Central memory CD8-positive, alpha-beta T cell (primary cell): ENCODE measurements at regions not wholly inside any gene's neighbourhood (a gene's known extent, or its start where the extent isn't known, plus 50 kb on each side); places are given as distances from the start of the nearest gene placed in this dataset.

ENCODE experiments used
- ATAC-seq: fragments of 150-1000 bp; cut with Tn5 transposase; replicated peaks from 2 replicates; pipeline ENCODE4 v1.10.0; 2022; ENCODE audit warnings: mild to moderate bottlenecking, moderate FRiP score, moderate number of reproducible peaks; ENCODE audit not compliant: poor library complexity, severe bottlenecking; ENCODE audit errors: extremely low read depth
- DNase-seq, 2 donors: peaks; one replicate each; pipeline ENCODE4 v3.0.0; 2021; ENCODE audit warnings: low spot score in 2 of 2
- H3K27ac Mint-ChIP-seq: one replicate; pipeline ENCODE4 v1.8.0; 2022; ENCODE audit warnings: low read depth, mild to moderate bottlenecking, moderate library complexity, mixed read lengths
- H3K27me3 Mint-ChIP-seq: one replicate; pipeline ENCODE4 v1.8.0; 2022; ENCODE audit warnings: mixed read lengths
- H3K36me3 Mint-ChIP-seq: one replicate; pipeline ENCODE4 v1.8.0; 2022; ENCODE audit warnings: mild to moderate bottlenecking, moderate library complexity, mixed read lengths; ENCODE audit not compliant: insufficient read depth
- H3K4me1 Mint-ChIP-seq: one replicate; pipeline ENCODE4 v1.8.0; 2022; ENCODE audit warnings: mixed read lengths
- H3K4me3 Mint-ChIP-seq: one replicate; pipeline ENCODE4 v1.8.0; 2022; ENCODE audit warnings: mild to moderate bottlenecking, moderate library complexity, mixed read lengths
- H3K9me3 Mint-ChIP-seq: one replicate; pipeline ENCODE4 v1.8.0; 2022; ENCODE audit warnings: mixed read lengths

DNA sequence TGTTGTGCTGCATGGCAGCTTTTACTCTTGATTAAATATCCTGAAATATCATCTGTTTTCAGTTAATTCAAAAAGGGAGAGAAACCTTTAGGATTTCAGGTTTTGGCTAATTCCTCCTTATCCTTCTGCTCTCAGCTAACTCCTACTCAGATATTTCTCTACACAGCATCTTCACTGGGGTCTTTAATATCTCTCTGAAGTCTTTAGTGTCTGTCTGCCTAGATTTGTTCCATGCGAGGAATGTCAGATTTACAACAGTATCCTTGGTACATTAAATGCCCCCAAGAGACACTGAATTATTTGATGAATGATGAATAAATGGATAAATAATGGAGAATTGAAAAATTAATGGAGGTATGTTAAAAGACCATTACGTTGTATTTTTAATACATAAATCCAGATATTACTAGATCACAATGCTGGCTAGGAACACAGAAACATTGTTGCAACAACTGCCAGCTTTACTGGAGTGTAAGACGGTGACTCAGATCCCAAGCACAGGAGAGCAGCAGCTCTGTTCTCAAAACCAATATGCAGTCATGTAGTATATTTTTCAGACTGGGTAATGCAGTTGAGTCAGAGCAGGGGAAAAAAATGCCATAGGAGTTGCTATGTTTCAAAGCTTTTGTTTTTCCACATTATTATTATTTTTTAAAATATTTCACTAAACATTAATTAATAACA lies 388.0 kb upstream of the SYT4 start:
- H3K9me3 Mint-ChIP-seq, result no peaks in the 10 kb centered on the region
- no peak overlapping the region for H3K27ac Mint-ChIP-seq
- H3K27me3 Mint-ChIP-seq, result no peaks in the 10 kb centered on the region
- no peaks in the 10 kb centered on the region for H3K36me3 Mint-ChIP-seq
- H3K4me1 Mint-ChIP-seq, result no peaks in the 10 kb centered on the region
- DNase-seq (no peak), ATAC-seq (no peak)
- no peak overlapping the region for H3K4me3 Mint-ChIP-seq

DNA sequence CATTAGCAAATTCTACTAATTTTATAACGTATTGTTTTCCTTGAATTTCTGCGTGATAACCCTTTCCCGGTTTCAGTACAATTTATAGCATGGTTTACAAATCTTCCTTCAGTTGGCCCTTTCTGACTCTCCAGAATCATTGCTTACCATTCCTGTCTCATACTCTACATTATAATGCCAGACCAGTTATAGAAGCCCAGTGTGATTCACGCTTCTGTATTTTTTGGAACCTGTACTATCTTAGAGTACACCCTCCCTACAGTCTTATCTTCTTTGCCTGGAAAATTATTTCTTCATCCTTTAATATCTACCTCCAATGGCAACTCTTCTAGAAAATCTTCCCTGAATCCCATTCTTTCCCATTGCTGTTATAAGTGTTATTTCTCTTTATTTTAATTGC lies 391.6 kb upstream of the SYT4 start:
- Mint-ChIP-seq H3K27ac (no peak overlapping the region), H3K27me3 (no peaks in the 10 kb centered on the region), H3K4me1 (no peaks in the 10 kb centered on the region), H3K36me3 (no peaks in the 10 kb centered on the region), H3K9me3 (peaks cover 5% of the 10 kb centered on the region), H3K4me3 (no peak overlapping the region)
- no peak for DNase-seq
- no peak for ATAC-seq

DNA sequence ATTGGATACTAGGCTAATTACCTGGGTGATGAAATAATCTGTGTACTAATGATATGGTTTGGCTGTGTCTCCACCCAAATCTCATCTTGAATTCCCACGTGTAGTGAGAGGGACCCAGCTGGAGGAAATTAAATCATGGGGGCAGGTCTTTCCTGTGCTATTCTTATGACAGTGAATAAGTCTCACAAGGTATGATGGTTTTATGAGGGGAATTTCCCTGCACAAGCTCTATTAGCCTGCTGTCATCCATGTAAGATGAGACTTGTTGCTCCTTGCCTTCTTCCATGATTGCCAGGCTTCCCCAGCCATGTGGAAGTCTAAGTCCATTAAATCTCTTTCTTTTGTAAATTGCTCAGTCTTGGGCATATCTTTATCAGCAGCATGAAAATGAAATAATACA lies 394.1 kb upstream of the SYT4 start:
- no peak overlapping the region for H3K27ac Mint-ChIP-seq

DNA sequence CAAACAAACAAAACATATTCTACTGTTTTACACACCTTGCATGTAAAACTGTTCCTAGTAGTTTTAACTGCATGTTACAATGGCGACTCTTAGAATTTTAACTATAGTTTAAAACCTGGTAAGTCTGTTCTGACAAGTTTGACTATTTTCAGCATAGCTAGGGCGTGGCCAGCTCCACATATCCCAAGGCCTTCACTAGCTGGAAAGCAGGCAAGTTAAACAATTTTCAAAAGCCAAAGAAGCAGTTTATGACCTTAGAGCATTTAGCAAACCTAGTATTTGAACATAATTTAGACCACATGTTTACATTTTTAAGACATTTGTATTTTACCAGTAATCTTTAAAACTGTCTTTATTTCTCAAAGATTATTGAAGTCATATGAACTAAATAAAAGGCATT lies 402.8 kb upstream of the SYT4 start:
- Mint-ChIP-seq H3K36me3 (no peaks in the 10 kb centered on the region), H3K27me3 (no peaks in the 10 kb centered on the region), H3K4me3 (no peak overlapping the region), H3K4me1 (no peaks in the 10 kb centered on the region), H3K27ac (no peak overlapping the region), H3K9me3 (peaks cover 11% of the 10 kb centered on the region)
- no peak for ATAC-seq
- DNase-seq, result no peak

More for the DNA sequence above, 394.1 kb upstream of the SYT4 start:
- DNase-seq (no peak), ATAC-seq (no peak)
- H3K36me3 Mint-ChIP-seq, result no peaks in the 10 kb centered on the region
- no peaks in the 10 kb centered on the region for H3K27me3 Mint-ChIP-seq
- no peak overlapping the region for H3K4me3 Mint-ChIP-seq
- H3K9me3 Mint-ChIP-seq, result peaks cover 11% of the 10 kb centered on the region
- no peaks in the 10 kb centered on the region for H3K4me1 Mint-ChIP-seq

DNA sequence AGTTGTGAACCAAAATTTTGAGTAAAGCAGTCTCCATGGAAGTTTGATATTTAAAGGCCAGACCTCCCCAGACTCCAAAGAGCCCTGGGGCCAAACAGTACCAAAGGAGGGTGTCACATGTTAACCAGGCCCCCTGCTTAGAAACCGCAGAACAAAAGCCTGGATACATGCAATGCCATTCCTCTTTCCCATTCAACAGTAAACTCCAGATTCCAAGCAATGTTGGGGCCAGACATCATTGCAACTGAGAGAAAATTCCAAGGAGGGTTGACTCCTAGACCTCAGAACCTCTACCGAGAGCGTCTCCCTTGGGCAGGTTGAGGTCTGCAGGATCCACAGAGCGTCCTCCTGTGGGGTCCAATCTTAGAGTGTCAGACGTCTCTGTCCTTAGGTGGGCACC lies 404.4 kb upstream of the SYT4 start:
- H3K27me3 Mint-ChIP-seq, result no peaks in the 10 kb centered on the region
- DNase-seq, result no peak
- no peak overlapping the region for H3K4me3 Mint-ChIP-seq
- H3K27ac Mint-ChIP-seq, result no peak overlapping the region
- H3K9me3 Mint-ChIP-seq, result peaks cover 5% of the 10 kb centered on the region
- H3K4me1 Mint-ChIP-seq, result no peaks in the 10 kb centered on the region
- ATAC-seq, result no peak
- H3K36me3 Mint-ChIP-seq, result no peaks in the 10 kb centered on the region

DNA sequence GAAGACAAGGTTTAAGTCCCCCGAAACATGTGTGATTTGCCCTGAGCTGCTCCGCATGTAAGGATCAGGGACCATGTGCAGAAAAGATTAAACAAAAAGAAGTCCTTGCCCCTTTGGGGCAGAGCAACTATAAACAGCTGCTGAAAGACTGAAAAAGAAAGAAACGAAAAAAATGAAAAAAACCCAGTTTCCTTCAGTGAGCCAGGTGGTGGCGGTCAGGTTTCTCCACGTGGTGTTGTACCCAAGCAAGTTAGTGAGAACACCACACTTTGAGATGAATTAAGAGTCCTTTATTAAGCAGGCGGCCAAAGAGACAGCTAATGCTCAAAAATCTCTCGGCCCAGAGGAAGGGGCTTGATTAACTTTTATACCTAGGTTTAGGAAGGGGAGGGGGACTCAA lies 404.9 kb upstream of the SYT4 start:
- Mint-ChIP-seq H3K27ac (no peak overlapping the region), H3K27me3 (no peaks in the 10 kb centered on the region), H3K36me3 (no peaks in the 10 kb centered on the region), H3K9me3 (peaks cover 5% of the 10 kb centered on the region), H3K4me3 (no peak overlapping the region), H3K4me1 (no peaks in the 10 kb centered on the region)
- DNase-seq (no peak), ATAC-seq (no peak)

DNA sequence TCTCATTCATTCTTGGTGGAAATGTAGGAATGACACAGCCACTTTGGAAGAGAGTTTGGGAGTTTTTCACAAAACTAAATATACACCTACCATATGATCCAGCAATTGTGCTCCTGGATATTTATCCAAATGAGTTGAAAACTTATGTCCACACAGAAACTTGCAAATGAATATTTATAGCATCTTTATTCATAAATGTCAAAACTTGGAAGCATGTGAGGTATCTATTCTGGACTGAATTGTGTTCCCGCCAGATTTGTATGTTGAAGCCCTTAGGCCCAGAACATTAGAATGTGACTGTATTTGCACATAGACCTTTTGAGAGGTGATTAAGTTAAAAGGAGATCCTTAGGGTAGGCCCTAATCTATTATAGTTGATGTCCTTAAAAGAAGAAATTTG lies 409.4 kb upstream of the SYT4 start:
- peaks cover 1% of the 10 kb centered on the region for H3K36me3 Mint-ChIP-seq
- DNase-seq (no peak), ATAC-seq (no peak)
- H3K27me3 Mint-ChIP-seq, result no peaks in the 10 kb centered on the region
- no peaks in the 10 kb centered on the region for H3K4me1 Mint-ChIP-seq
- peaks cover 5% of the 10 kb centered on the region for H3K9me3 Mint-ChIP-seq
- no peak overlapping the region for H3K4me3 Mint-ChIP-seq
- no peak overlapping the region for H3K27ac Mint-ChIP-seq

DNA sequence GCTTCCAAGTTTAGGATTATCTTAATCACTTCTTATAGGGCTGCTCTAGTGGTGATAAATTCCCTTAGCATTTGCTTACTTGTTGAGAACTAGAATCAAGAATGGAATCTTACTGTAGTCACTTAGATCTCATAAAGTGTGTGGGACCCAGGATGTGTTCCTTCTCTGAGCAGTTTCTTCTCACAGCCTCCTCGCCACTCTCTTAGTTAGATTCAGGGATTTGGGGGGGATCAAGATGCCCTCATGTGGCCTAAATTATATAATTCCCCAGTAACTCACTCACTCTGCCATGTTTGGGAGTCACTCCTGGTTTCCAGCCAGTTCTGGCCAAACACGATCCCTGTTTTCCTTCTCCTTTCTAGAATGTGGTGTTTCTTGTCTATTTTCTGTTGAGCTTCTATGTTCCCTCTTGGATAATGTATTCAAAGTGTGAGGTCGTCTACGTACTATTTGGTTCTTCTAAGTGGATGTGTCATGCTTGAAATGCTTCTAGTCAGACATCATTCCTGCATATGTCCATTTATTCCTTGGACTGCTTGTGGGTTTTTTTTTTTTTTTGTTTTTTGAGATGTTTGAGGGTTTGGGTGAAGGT lies 414.9 kb upstream of the SYT4 start:
- H3K4me3 Mint-ChIP-seq, result no peak overlapping the region
- DNase-seq (no peak), ATAC-seq (no peak)
- H3K27me3 Mint-ChIP-seq, result no peaks in the 10 kb centered on the region
- H3K9me3 Mint-ChIP-seq, result peaks cover 24% of the 10 kb centered on the region
- H3K4me1 Mint-ChIP-seq, result no peaks in the 10 kb centered on the region
- no peak overlapping the region for H3K27ac Mint-ChIP-seq
- peaks cover 1% of the 10 kb centered on the region for H3K36me3 Mint-ChIP-seq

DNA sequence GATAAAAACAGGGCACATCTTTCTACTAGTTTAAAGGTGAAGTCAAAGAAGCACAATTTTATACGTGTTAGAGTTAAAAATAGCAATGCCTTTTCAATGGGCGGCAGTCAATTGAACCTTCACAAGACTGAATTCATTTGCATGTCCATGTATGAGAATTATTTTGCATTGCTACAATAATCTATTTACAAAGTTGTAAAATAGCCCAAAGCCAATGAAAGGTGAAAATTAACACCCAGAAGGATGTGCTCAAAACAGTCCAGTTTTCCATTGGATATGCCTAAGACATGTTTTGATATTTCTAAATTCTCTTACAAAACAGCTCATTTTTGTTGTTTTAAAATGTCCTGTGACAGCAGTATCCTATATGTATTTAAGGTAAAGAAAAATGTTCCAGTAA lies 425.1 kb upstream of the SYT4 start:
- no peak overlapping the region for H3K27ac Mint-ChIP-seq
- DNase-seq (no peak), ATAC-seq (no peak)
- no peaks in the 10 kb centered on the region for H3K36me3 Mint-ChIP-seq
- H3K4me3 Mint-ChIP-seq, result no peak overlapping the region
- no peaks in the 10 kb centered on the region for H3K27me3 Mint-ChIP-seq
- no peaks in the 10 kb centered on the region for H3K4me1 Mint-ChIP-seq
- peaks cover 19% of the 10 kb centered on the region for H3K9me3 Mint-ChIP-seq

DNA sequence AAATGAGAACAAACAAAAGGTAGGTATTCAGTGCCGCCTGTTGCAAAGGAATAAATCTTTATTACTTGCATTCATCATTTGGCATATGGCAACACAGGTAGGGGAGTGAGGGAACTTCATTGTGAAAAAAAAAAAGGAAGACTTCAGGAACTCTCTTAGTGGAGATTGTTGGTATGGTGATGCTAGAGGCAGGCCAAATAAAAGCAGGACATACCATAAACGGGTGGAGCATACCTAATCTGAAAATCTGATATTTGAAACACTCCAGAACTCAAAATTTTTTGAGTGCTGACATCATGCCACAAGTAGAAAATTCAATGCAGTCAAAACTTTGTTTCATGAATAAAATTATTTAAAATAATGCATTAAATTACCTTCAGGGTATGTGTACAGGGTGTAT lies 425.8 kb upstream of the SYT4 start:
- DNase-seq (no peak), ATAC-seq (no peak)
- Mint-ChIP-seq H3K4me1 (no peaks in the 10 kb centered on the region), H3K4me3 (no peak overlapping the region), H3K9me3 (peaks cover 19% of the 10 kb centered on the region), H3K36me3 (no peaks in the 10 kb centered on the region), H3K27me3 (no peaks in the 10 kb centered on the region), H3K27ac (no peak overlapping the region)

DNA sequence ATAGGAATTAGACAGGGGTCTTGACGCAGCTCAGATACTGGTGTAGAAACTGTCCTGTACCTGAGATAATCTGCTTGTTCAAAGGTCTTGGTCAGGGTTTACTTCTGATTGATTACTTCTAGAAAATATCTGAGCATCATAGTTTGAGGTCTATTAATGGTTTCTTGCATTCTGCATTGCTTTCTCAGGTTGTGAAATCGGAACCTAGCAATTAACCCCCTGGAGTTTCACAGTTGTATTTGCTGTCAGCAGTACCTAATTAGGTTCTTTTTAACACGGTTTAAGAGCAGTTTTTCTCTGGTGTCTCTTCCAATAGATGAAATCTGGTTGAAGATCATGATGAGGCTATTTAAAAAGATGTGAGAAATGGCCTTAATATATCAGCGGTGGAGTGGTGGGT lies 428.6 kb upstream of the SYT4 start:
- ATAC-seq (no peak), DNase-seq (no peak)
- H3K36me3 Mint-ChIP-seq, result no peaks in the 10 kb centered on the region
- H3K4me1 Mint-ChIP-seq, result no peaks in the 10 kb centered on the region
- H3K27ac Mint-ChIP-seq, result no peak overlapping the region
- no peaks in the 10 kb centered on the region for H3K27me3 Mint-ChIP-seq
- H3K4me3 Mint-ChIP-seq, result no peak overlapping the region
- peaks cover 19% of the 10 kb centered on the region for H3K9me3 Mint-ChIP-seq

DNA sequence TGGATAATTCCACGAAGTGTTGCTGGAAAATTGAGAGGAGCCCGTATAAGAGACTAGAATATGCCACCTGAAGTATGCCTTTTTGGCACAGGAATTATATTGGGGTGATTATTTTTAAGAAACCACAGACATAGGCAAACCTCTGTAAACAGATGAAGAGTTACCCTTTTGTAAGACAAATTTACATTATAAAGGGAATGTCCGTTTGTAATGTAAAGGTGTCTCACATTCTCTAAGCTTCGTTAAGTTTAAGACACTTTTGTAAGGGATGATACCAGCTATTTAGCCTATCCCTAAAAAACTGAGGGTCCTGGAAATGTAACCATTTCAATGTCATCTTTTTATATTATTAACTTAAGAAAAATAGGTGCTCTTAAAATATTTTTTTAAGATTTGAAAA lies 432.8 kb upstream of the SYT4 start:
- H3K4me3 Mint-ChIP-seq, result no peak overlapping the region
- peaks cover 12% of the 10 kb centered on the region for H3K9me3 Mint-ChIP-seq
- H3K27me3 Mint-ChIP-seq, result no peaks in the 10 kb centered on the region
- H3K36me3 Mint-ChIP-seq, result no peaks in the 10 kb centered on the region
- H3K27ac Mint-ChIP-seq, result no peak overlapping the region
- DNase-seq (no peak), ATAC-seq (no peak)
- H3K4me1 Mint-ChIP-seq, result no peaks in the 10 kb centered on the region

DNA sequence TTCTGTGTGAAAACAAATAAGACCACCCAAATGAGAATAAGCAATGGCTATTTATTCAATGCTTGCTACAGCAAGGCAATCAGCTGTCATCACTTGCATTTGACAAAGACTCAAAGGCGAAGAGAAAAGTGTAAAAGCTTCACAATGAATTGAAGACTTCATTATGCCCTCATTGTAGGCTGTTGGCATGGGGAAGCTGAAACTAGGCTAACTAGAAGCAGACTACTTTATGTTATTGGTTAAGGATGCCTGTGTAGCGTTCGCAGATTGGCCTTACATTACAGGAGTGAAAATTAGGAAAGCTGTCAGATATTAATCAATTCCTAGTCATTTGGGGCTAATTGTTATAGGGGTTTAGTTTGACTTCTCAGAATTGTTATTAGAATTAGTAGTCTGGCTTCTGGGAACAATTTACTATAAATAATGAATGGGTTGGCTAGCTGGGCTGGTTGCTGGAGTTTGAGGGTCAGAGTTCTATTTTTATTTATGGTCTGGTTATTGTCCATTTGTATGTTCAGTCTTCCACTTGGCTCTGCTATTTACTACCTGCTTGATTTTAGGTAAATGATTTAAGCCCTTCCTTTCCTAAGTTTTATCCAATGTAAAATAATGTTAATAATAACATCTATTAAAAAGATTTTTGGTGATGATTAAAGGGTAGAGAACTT lies 437.2 kb upstream of the SYT4 start:
- Mint-ChIP-seq H3K4me3 (no peak overlapping the region), H3K9me3 (no peaks in the 10 kb centered on the region), H3K27ac (no peak overlapping the region), H3K36me3 (no peaks in the 10 kb centered on the region), H3K4me1 (no peaks in the 10 kb centered on the region), H3K27me3 (no peaks in the 10 kb centered on the region)
- ATAC-seq, result no peak
- DNase-seq, result no peak
